ENCODE measurements at regions not wholly inside any gene's neighbourhood (a gene's known extent, or its start where the extent isn't known, plus 50 kb on each side); places are given as distances from the start of the nearest gene placed in this dataset.

DNA sequence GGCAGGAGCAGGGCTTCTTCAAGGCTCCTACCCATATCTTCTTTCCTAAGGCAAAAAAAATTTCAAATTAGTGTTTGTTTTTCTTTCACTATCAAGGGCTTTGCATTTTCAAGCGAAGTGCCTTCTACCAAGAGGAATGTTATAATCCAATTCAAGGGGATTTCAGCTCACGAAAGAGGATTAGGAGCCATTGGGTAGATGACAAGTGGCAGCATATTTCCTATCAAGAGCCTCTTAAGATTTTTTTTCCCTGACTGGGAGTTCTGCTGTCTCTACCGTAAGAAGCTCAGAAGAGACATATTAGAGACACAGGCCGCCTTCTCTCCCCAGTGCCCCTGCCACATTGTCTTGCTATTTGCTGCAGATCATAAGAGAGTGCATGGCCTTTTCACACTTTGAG lies 55.9 kb upstream of the BMAL1 start:
- TF ChIP-seq, protein P1, sequence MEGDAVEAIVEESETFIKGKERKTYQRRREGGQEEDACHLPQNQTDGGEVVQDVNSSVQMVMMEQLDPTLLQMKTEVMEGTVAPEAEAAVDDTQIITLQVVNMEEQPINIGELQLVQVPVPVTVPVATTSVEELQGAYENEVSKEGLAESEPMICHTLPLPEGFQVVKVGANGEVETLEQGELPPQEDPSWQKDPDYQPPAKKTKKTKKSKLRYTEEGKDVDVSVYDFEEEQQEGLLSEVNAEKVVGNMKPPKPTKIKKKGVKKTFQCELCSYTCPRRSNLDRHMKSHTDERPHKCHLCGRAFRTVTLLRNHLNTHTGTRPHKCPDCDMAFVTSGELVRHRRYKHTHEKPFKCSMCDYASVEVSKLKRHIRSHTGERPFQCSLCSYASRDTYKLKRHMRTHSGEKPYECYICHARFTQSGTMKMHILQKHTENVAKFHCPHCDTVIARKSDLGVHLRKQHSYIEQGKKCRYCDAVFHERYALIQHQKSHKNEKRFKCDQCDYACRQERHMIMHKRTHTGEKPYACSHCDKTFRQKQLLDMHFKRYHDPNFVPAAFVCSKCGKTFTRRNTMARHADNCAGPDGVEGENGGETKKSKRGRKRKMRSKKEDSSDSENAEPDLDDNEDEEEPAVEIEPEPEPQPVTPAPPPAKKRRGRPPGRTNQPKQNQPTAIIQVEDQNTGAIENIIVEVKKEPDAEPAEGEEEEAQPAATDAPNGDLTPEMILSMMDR (IDR thresholded peaks at IDR 0.05 in 4 of 5, conservative IDR thresholded peaks at IDR 0.05 in 1 of 5): no peak
- TF ChIP-seq POLR2A (IDR thresholded peaks at IDR 0.05): no peak
